ENCODE measurements at regions not wholly inside any gene's neighbourhood (a gene's known extent, or its start where the extent isn't known, plus 50 kb on each side); places are given as distances from the start of the nearest gene placed in this dataset.

- H3K9me3 ChIP-seq (ENCODE audit: insufficient read depth in 2 of 2, low read depth in 1 of 2, low read length in 1 of 2): no peaks in the 10 kb centered on the region
- H3K4me3 ChIP-seq (ENCODE audit: extremely low read depth in 1 of 4, insufficient read depth in 2 of 4, low read depth in 3 of 4, low read length in 4 of 4): no peak overlapping the region
- no peak overlapping the region for H3K9ac ChIP-seq (replicated peaks in 1 of 4; ENCODE audit: extremely low read depth in 1 of 4, low read depth in 3 of 4, low read length in 3 of 4)
- POLR2A ChIA-PET (ENCODE audit: partially characterized antibody): no interaction called here
- H2BK15ac ChIP-seq (ENCODE audit: low read length): no peak overlapping the region; the same call in 1 of the 2 replicates
- H3K4me1 ChIP-seq (replicated peaks in 1 of 4; ENCODE audit: control insufficient read depth in 3 of 4, insufficient read depth in 4 of 4, low read length in 3 of 4): peaks cover 7 to 15% (median 11%) of the 10 kb centered on the region in 4 experiments
- TF ChIP-seq, protein P1, sequence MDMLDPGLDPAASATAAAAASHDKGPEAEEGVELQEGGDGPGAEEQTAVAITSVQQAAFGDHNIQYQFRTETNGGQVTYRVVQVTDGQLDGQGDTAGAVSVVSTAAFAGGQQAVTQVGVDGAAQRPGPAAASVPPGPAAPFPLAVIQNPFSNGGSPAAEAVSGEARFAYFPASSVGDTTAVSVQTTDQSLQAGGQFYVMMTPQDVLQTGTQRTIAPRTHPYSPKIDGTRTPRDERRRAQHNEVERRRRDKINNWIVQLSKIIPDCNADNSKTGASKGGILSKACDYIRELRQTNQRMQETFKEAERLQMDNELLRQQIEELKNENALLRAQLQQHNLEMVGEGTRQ (IDR thresholded peaks at IDR 0.05; ENCODE audit: low read length): no peak
- TF ChIP-seq HDAC6 (IDR thresholded peaks at IDR 0.05; ENCODE audit: low read depth, low read length): no peak
- no peak for TF ChIP-seq POLR2A (IDR thresholded peaks at IDR 0.05; ENCODE audit: control extremely low read depth in 1 of 2, low read depth in 2 of 2, low read length in 2 of 2)
- no peak for TF ChIP-seq EZH2 (IDR thresholded peaks at IDR 0.05; ENCODE audit: low read depth, low read length, severe bottlenecking)
- no peak for TF ChIP-seq NRF1 (IDR thresholded peaks at IDR 0.05; ENCODE audit: low read depth, low read length)
- TF ChIP-seq RXRA (IDR thresholded peaks at IDR 0.05; ENCODE audit: insufficient read depth, low read depth, low read length): no peak
- TF ChIP-seq TBP (IDR thresholded peaks at IDR 0.05; ENCODE audit: low read depth, low read length): no peak
- no peak for TF ChIP-seq SP1 (IDR thresholded peaks at IDR 0.05; ENCODE audit: low read depth, low read length)
- no peak for TF ChIP-seq RBBP5 (IDR thresholded peaks at IDR 0.05; ENCODE audit: borderline replicate concordance, low read depth, low read length)
- no peak overlapping the region for H2BK120ac ChIP-seq (replicated peaks; ENCODE audit: low read depth, low read length)
- FAIRE-seq (no peak), DNase-seq (ENCODE audit: low read depth in 1 of 2, low spot score in 2 of 2) (no peak)
- no peak overlapping the region for H2BK12ac ChIP-seq (ENCODE audit: low read depth, low read length)
- no peak overlapping the region for H2AK5ac ChIP-seq (ENCODE audit: low read depth, low read length)
- no peak overlapping the region for H4K91ac ChIP-seq (replicated peaks; ENCODE audit: insufficient read length, low read length)
- H3K56ac ChIP-seq (replicated peaks; ENCODE audit: insufficient read length, low read depth, low read length): no peak overlapping the region
- H3K79me2 ChIP-seq (ENCODE audit: control insufficient read depth in 1 of 2, insufficient read depth in 2 of 2, low read length in 2 of 2): no peaks in the 10 kb centered on the region
- no peak overlapping the region for H3K14ac ChIP-seq (ENCODE audit: insufficient read length)
- no peak overlapping the region for H2BK5ac ChIP-seq (ENCODE audit: low read depth, low read length)
- H4K20me1 ChIP-seq (replicated peaks in 1 of 2; ENCODE audit: control insufficient read depth in 1 of 2, insufficient read depth in 2 of 2, low read length in 2 of 2): no peaks in the 10 kb centered on the region
- peaks cover 8% of the 10 kb centered on the region; the same call in 1 of the 2 replicates for H3K23me2 ChIP-seq (ENCODE audit: low read depth, low read length)
- no peak overlapping the region for H2BK20ac ChIP-seq (ENCODE audit: low read length)
- H4K8ac ChIP-seq (ENCODE audit: extremely low read depth, insufficient read depth, low read length): no peak overlapping the region
- H3K4ac ChIP-seq (replicated peaks; ENCODE audit: insufficient read length, low read depth, low read length): no peak overlapping the region
- no peaks in the 10 kb centered on the region for H3K79me1 ChIP-seq (ENCODE audit: low read depth, low read length)
- no peak overlapping the region for H3K4me2 ChIP-seq (ENCODE audit: insufficient read depth in 1 of 2, low read depth in 2 of 2, low read length in 2 of 2)
- no peak overlapping the region for H2AFZ ChIP-seq (ENCODE audit: low read length)
- no peak overlapping the region for H3K23ac ChIP-seq (ENCODE audit: insufficient read length)
- no peak overlapping the region for H4K5ac ChIP-seq (ENCODE audit: insufficient read length, low read depth, low read length)
- H3K18ac ChIP-seq (ENCODE audit: extremely low read depth, low read length): no peak overlapping the region
- peaks cover 0 to 24% (median 14%) of the 10 kb centered on the region in 4 experiments; a peak in 5 of 7 replicates for H3K27me3 ChIP-seq (replicated peaks in 1 of 4; ENCODE audit: control insufficient read depth in 3 of 4, extremely low read depth in 1 of 4, insufficient read depth in 3 of 4, low read length in 3 of 4)
- H3K36me3 ChIP-seq (ENCODE audit: control insufficient read depth in 2 of 4, insufficient read depth in 4 of 4, low read length in 3 of 4): no peaks in the 10 kb centered on the region
- CTCF ChIA-PET (ENCODE audit: partially characterized antibody): no interaction called here
- WGBS, 2 experiments (ENCODE audit: extremely low coverage in 1 of 2, insufficient coverage in 1 of 2, insufficient read length in 1 of 2, insufficient replicate concordance in 2 of 2, low coverage in 1 of 2, low lambda C conversion rate in 2 of 2, missing lambda C conversion rate in 1 of 2): 90% methylated on average over 3 of the region's 5 CpGs; no CpG with 5 or more reads in 1 of the 2 experiments
- H3K27ac ChIP-seq (ENCODE audit: low read depth, low read length): no peak overlapping the region
Observed at GRCh38 chr2:104660991-104661390, 192.9 kb upstream of the POU3F3 start.

Measured in H1 (cell line).